ENCODE measurements at regions not wholly inside any gene's neighbourhood (a gene's known extent, or its start where the extent isn't known, plus 50 kb on each side); places are given as distances from the start of the nearest gene placed in this dataset.
"Not testable (repeated sequence)": the region's sequence is repeated elsewhere in the genome, so short reads cannot be mapped to it uniquely, and the experiment has no call there.

- Histone ChIP-seq H3K9me3 (ENCODE audit: control insufficient read depth in 2 of 2, insufficient read depth in 1 of 2, low read length in 1 of 2) (no peaks in the 10 kb centered on the region), H3K27ac (ENCODE audit: low read depth in 1 of 2, low read length in 1 of 2) (no peak overlapping the region), H3K4me3 (ENCODE audit: low read length in 2 of 2) (no peak overlapping the region), H3K36me3 (ENCODE audit: control insufficient read depth in 2 of 2, insufficient read depth in 2 of 2, low read length in 1 of 2) (no peaks in the 10 kb centered on the region), H3K27me3 (ENCODE audit: control insufficient read depth in 2 of 2, insufficient read depth in 1 of 2, low read length in 1 of 2) (no peaks in the 10 kb centered on the region), H3K4me1 (ENCODE audit: control insufficient read depth in 2 of 2, insufficient read depth in 2 of 2, low read length in 2 of 2) (no peaks in the 10 kb centered on the region)
- 100% methylated on average over 1 of the region's 1 CpG for WGBS
- no peak for DNase-seq (ENCODE audit: low read depth in 6 of 9, low spot score in 9 of 9)
Measured at GRCh38 chr3:146382386-146382785, 87.0 kb downstream of the PLSCR2 start.

GRCh38 chr3:146380046-146380445 lies 89.3 kb downstream of the PLSCR2 start:
- WGBS: 91% methylated on average over 2 of the region's 2 CpGs
- Histone ChIP-seq H3K4me1 (ENCODE audit: control insufficient read depth in 2 of 2, insufficient read depth in 2 of 2, low read length in 2 of 2) (no peaks in the 10 kb centered on the region), H3K27ac (ENCODE audit: low read depth in 1 of 2, low read length in 1 of 2) (no peak overlapping the region), H3K9me3 (ENCODE audit: control insufficient read depth in 2 of 2, insufficient read depth in 1 of 2, low read length in 1 of 2) (no peaks in the 10 kb centered on the region), H3K27me3 (ENCODE audit: control insufficient read depth in 2 of 2, insufficient read depth in 1 of 2, low read length in 1 of 2) (no peaks in the 10 kb centered on the region), H3K4me3 (ENCODE audit: low read length in 2 of 2) (no peak overlapping the region), H3K36me3 (ENCODE audit: control insufficient read depth in 2 of 2, insufficient read depth in 2 of 2, low read length in 1 of 2) (no peaks in the 10 kb centered on the region)
- DNase-seq (ENCODE audit: low read depth in 6 of 9, low spot score in 9 of 9): no peak

- Histone ChIP-seq H3K27me3 (ENCODE audit: control insufficient read depth in 2 of 2, insufficient read depth in 1 of 2, low read length in 1 of 2) (no peaks in the 10 kb centered on the region), H3K4me1 (ENCODE audit: control insufficient read depth in 2 of 2, insufficient read depth in 2 of 2, low read length in 2 of 2) (no peaks in the 10 kb centered on the region), H3K27ac (ENCODE audit: low read depth in 1 of 2, low read length in 1 of 2) (no peak overlapping the region), H3K4me3 (ENCODE audit: low read length in 2 of 2) (no peak overlapping the region), H3K36me3 (ENCODE audit: control insufficient read depth in 2 of 2, insufficient read depth in 2 of 2, low read length in 1 of 2) (no peaks in the 10 kb centered on the region), H3K9me3 (ENCODE audit: control insufficient read depth in 2 of 2, insufficient read depth in 1 of 2, low read length in 1 of 2) (no peaks in the 10 kb centered on the region)
- DNase-seq (ENCODE audit: low read depth in 6 of 9, low spot score in 9 of 9): no peak
- WGBS: 98% methylated on average over 3 of the region's 3 CpGs
Measured at GRCh38 chr3:146375219-146375618, 94.1 kb downstream of the PLSCR2 start.

GRCh38 chr3:146374146-146374545 lies 95.2 kb downstream of the PLSCR2 start:
- no peak for DNase-seq (ENCODE audit: low read depth in 6 of 9, low spot score in 9 of 9)
- Histone ChIP-seq H3K27ac (ENCODE audit: low read depth in 1 of 2, low read length in 1 of 2) (no peak overlapping the region), H3K4me3 (ENCODE audit: low read length in 2 of 2) (no peak overlapping the region), H3K27me3 (ENCODE audit: control insufficient read depth in 2 of 2, insufficient read depth in 1 of 2, low read length in 1 of 2) (no peaks in the 10 kb centered on the region), H3K4me1 (ENCODE audit: control insufficient read depth in 2 of 2, insufficient read depth in 2 of 2, low read length in 2 of 2) (no peaks in the 10 kb centered on the region), H3K9me3 (ENCODE audit: control insufficient read depth in 2 of 2, insufficient read depth in 1 of 2, low read length in 1 of 2) (no peaks in the 10 kb centered on the region), H3K36me3 (ENCODE audit: control insufficient read depth in 2 of 2, insufficient read depth in 2 of 2, low read length in 1 of 2) (no peaks in the 10 kb centered on the region)
- 89% methylated on average over 2 of the region's 2 CpGs for WGBS

GRCh38 chr3:146371902-146372301 lies 97.5 kb downstream of the PLSCR2 start:
- Histone ChIP-seq H3K27me3 (ENCODE audit: control insufficient read depth in 2 of 2, insufficient read depth in 1 of 2, low read length in 1 of 2) (no peaks in the 10 kb centered on the region), H3K27ac (ENCODE audit: low read depth in 1 of 2, low read length in 1 of 2) (no peak overlapping the region), H3K4me1 (ENCODE audit: control insufficient read depth in 2 of 2, insufficient read depth in 2 of 2, low read length in 2 of 2) (no peaks in the 10 kb centered on the region), H3K9me3 (ENCODE audit: control insufficient read depth in 2 of 2, insufficient read depth in 1 of 2, low read length in 1 of 2) (no peaks in the 10 kb centered on the region), H3K36me3 (ENCODE audit: control insufficient read depth in 2 of 2, insufficient read depth in 2 of 2, low read length in 1 of 2) (no peaks in the 10 kb centered on the region), H3K4me3 (ENCODE audit: low read length in 2 of 2) (no peak overlapping the region)
- no peak for DNase-seq (ENCODE audit: low read depth in 6 of 9, low spot score in 9 of 9)
- WGBS: 83% methylated on average over 1 of the region's 1 CpG

GRCh38 chr3:146368882-146369523 lies 100.4 kb downstream of the PLSCR2 start:
- WGBS: 93% methylated on average over 3 of the region's 3 CpGs
- DNase-seq (ENCODE audit: low read depth in 6 of 9, low spot score in 9 of 9): no peak
- no peaks in the 10 kb centered on the region for H3K36me3 ChIP-seq (ENCODE audit: control insufficient read depth in 2 of 2, insufficient read depth in 2 of 2, low read length in 1 of 2)
- H3K4me3 ChIP-seq (ENCODE audit: low read length in 2 of 2): no peak overlapping the region
- H3K4me1 ChIP-seq (ENCODE audit: control insufficient read depth in 2 of 2, insufficient read depth in 2 of 2, low read length in 2 of 2): no peaks in the 10 kb centered on the region
- H3K9me3 ChIP-seq (ENCODE audit: control insufficient read depth in 2 of 2, insufficient read depth in 1 of 2, low read length in 1 of 2): no peaks in the 10 kb centered on the region
- H3K27me3 ChIP-seq (ENCODE audit: control insufficient read depth in 2 of 2, insufficient read depth in 1 of 2, low read length in 1 of 2): no peaks in the 10 kb centered on the region
- no peak overlapping the region for H3K27ac ChIP-seq (ENCODE audit: low read depth in 1 of 2, low read length in 1 of 2)

GRCh38 chr3:146359841-146360240 lies 108.9 kb upstream of the PLSCR4 start:
- Histone ChIP-seq H3K27ac (ENCODE audit: low read depth in 1 of 2, low read length in 1 of 2) (no peak overlapping the region), H3K27me3 (ENCODE audit: control insufficient read depth in 2 of 2, insufficient read depth in 1 of 2, low read length in 1 of 2) (no peaks in the 10 kb centered on the region), H3K4me3 (ENCODE audit: low read length in 2 of 2) (no peak overlapping the region), H3K9me3 (ENCODE audit: control insufficient read depth in 2 of 2, insufficient read depth in 1 of 2, low read length in 1 of 2) (peaks cover 0 to 4% of the 10 kb centered on the region in 2 donors), H3K4me1 (ENCODE audit: control insufficient read depth in 2 of 2, insufficient read depth in 2 of 2, low read length in 2 of 2) (no peaks in the 10 kb centered on the region), H3K36me3 (ENCODE audit: control insufficient read depth in 2 of 2, insufficient read depth in 2 of 2, low read length in 1 of 2) (no peaks in the 10 kb centered on the region)
- no peak for DNase-seq (ENCODE audit: low read depth in 6 of 9, low spot score in 9 of 9)
- WGBS: 87% methylated on average over 1 of the region's 1 CpG

- 94% methylated on average over 6 of the region's 6 CpGs for WGBS
- H3K4me3 ChIP-seq (ENCODE audit: low read length in 2 of 2); H3K36me3 ChIP-seq (ENCODE audit: control insufficient read depth in 2 of 2, insufficient read depth in 2 of 2, low read length in 1 of 2); DNase-seq (ENCODE audit: low read depth in 6 of 9, low spot score in 9 of 9); H3K27ac ChIP-seq (ENCODE audit: low read depth in 1 of 2, low read length in 1 of 2); H3K4me1 ChIP-seq (ENCODE audit: control insufficient read depth in 2 of 2, insufficient read depth in 2 of 2, low read length in 2 of 2); H3K9me3 ChIP-seq (ENCODE audit: control insufficient read depth in 2 of 2, insufficient read depth in 1 of 2, low read length in 1 of 2); H3K27me3 ChIP-seq (ENCODE audit: control insufficient read depth in 2 of 2, insufficient read depth in 1 of 2, low read length in 1 of 2): not testable (repeated sequence)
Measured at GRCh38 chr3:146354421-146354820, 103.5 kb upstream of the PLSCR4 start.

- Histone ChIP-seq H3K4me1 (ENCODE audit: control insufficient read depth in 2 of 2, insufficient read depth in 2 of 2, low read length in 2 of 2) (no peaks in the 10 kb centered on the region), H3K4me3 (ENCODE audit: low read length in 2 of 2) (no peak overlapping the region), H3K27me3 (ENCODE audit: control insufficient read depth in 2 of 2, insufficient read depth in 1 of 2, low read length in 1 of 2) (no peaks in the 10 kb centered on the region), H3K27ac (ENCODE audit: low read depth in 1 of 2, low read length in 1 of 2) (no peak overlapping the region), H3K9me3 (ENCODE audit: control insufficient read depth in 2 of 2, insufficient read depth in 1 of 2, low read length in 1 of 2) (no peaks in the 10 kb centered on the region), H3K36me3 (ENCODE audit: control insufficient read depth in 2 of 2, insufficient read depth in 2 of 2, low read length in 1 of 2) (no peaks in the 10 kb centered on the region)
- 94% methylated on average over 2 of the region's 2 CpGs for WGBS
- no peak for DNase-seq (ENCODE audit: low read depth in 6 of 9, low spot score in 9 of 9)
Measured at GRCh38 chr3:146350852-146351251, 99.9 kb upstream of the PLSCR4 start.

GRCh38 chr3:146345900-146346299 lies 95.0 kb upstream of the PLSCR4 start:
- Histone ChIP-seq H3K4me1 (ENCODE audit: control insufficient read depth in 2 of 2, insufficient read depth in 2 of 2, low read length in 2 of 2) (no peaks in the 10 kb centered on the region), H3K27ac (ENCODE audit: low read depth in 1 of 2, low read length in 1 of 2) (no peak overlapping the region), H3K36me3 (ENCODE audit: control insufficient read depth in 2 of 2, insufficient read depth in 2 of 2, low read length in 1 of 2) (no peaks in the 10 kb centered on the region), H3K4me3 (ENCODE audit: low read length in 2 of 2) (no peak overlapping the region), H3K27me3 (ENCODE audit: control insufficient read depth in 2 of 2, insufficient read depth in 1 of 2, low read length in 1 of 2) (no peaks in the 10 kb centered on the region), H3K9me3 (ENCODE audit: control insufficient read depth in 2 of 2, insufficient read depth in 1 of 2, low read length in 1 of 2) (no peaks in the 10 kb centered on the region)
- DNase-seq (ENCODE audit: low read depth in 6 of 9, low spot score in 9 of 9): no peak
- WGBS: 89% methylated on average over 2 of the region's 2 CpGs

All from thymus (tissue), 11 donors.